HL-60 (cell line): ENCODE measurements at regions not wholly inside any gene's neighbourhood (a gene's known extent, or its start where the extent isn't known, plus 50 kb on each side); places are given as distances from the start of the nearest gene placed in this dataset.

Experiments
- DNase-seq, 2 experiments: peaks; one replicate each; pipeline ENCODE4 v3.0.0-alpha.2; 2010 to 2020; ENCODE audit warnings: low read depth in 1 of 2, low spot score in 1 of 2
- H3K27ac ChIP-seq: fragments of 250-450 bp; sonication (Bioruptor Pico); replicated peaks from 2 replicates; pipeline ENCODE4 v1.5.1; 2020; ENCODE audit warnings: mild to moderate bottlenecking, moderate library complexity
- H3K27me3 ChIP-seq: fragments of 250-450 bp; sonication (Bioruptor Pico); 2 replicates; pipeline ENCODE4 v1.5.1; 2021; ENCODE audit warnings: mild to moderate bottlenecking, moderate library complexity; ENCODE audit not compliant: insufficient read depth, poor library complexity, severe bottlenecking
- H3K4me3 ChIP-seq: replicated peaks from 2 replicates; pipeline ENCODE4 v1.5.1; 2011; ENCODE audit warnings: mild to moderate bottlenecking, control low read depth, low read length; ENCODE audit not compliant: insufficient read depth
- CTCF ChIP-seq: IDR thresholded peaks from one replicate; pipeline ENCODE4 v1.5.1; 2011; ENCODE audit warnings: low read length, control low read depth, inconsistent platforms; ENCODE audit not compliant: insufficient read depth
- GABPA ChIP-seq: IDR thresholded peaks from 2 replicates; pipeline ENCODE4 v1.6.1; 2012; ENCODE audit warnings: low read depth
- POLR2AphosphoS5 ChIP-seq: IDR thresholded peaks from 2 replicates; pipeline ENCODE4 v1.6.1; 2012; ENCODE audit warnings: low read depth
- REST ChIP-seq: IDR thresholded peaks from 2 replicates; pipeline ENCODE4 v1.6.1; 2012; ENCODE audit warnings: low read depth; ENCODE audit not compliant: insufficient replicate concordance
- SPI1 ChIP-seq: IDR thresholded peaks from 2 replicates; pipeline ENCODE4 v1.6.1; 2012; ENCODE audit warnings: low read depth, mild to moderate bottlenecking, borderline replicate concordance

GRCh38 chr6:45808917-45809316, 206.7 kb downstream of the CLIC5 start:
- TF ChIP-seq SPI1 (no peak), CTCF (no peak), REST (no peak), GABPA (no peak), POLR2AphosphoS5 (no peak)
- no peak for DNase-seq
- Histone ChIP-seq H3K27me3 (no peaks in the 10 kb centered on the region), H3K4me3 (no peak overlapping the region), H3K27ac (no peak overlapping the region)

- no peak for DNase-seq
- Histone ChIP-seq H3K4me3 (no peak overlapping the region), H3K27me3 (no peaks in the 10 kb centered on the region), H3K27ac (no peak overlapping the region)
- TF ChIP-seq SPI1: no peak
- no peak for TF ChIP-seq POLR2AphosphoS5
- no peak for TF ChIP-seq GABPA
- no peak for TF ChIP-seq REST
- no peak for TF ChIP-seq CTCF
Measured at GRCh38 chr6:45808042-45808645, 207.5 kb downstream of the CLIC5 start.

GRCh38 chr6:45807311-45808041, 208.2 kb downstream of the CLIC5 start:
- TF ChIP-seq SPI1 (no peak), POLR2AphosphoS5 (no peak), CTCF (no peak), GABPA (no peak), REST (no peak)
- no peak for DNase-seq
- H3K4me3 ChIP-seq: no peak overlapping the region
- H3K27ac ChIP-seq: no peak overlapping the region
- H3K27me3 ChIP-seq: no peaks in the 10 kb centered on the region
